ENCODE measurements at regions not wholly inside any gene's neighbourhood (a gene's known extent, or its start where the extent isn't known, plus 50 kb on each side); places are given as distances from the start of the nearest gene placed in this dataset.

GRCh38 chr3:24829011-24829581, 334.4 kb upstream of the THRB start:
- H3K4me1 ChIP-seq (ENCODE audit: insufficient read depth, low read length, poor library complexity, severe bottlenecking), result no peaks in the 10 kb centered on the region
- ChIA-PET POLR2A (no interaction called here), CTCF (ENCODE audit: unreplicated experiment) (no interaction called here)
- H2AFZ ChIP-seq (ENCODE audit: low read length), result no peak overlapping the region
- H3K9me2 ChIP-seq (ENCODE audit: insufficient read depth, low read length), result no peaks in the 10 kb centered on the region
- TF ChIP-seq EZH2phosphoT487 (IDR thresholded peaks at IDR 0.05; ENCODE audit: borderline replicate concordance, low read depth, low read length), result no peak
- intact Hi-C loops (cut with micrococcal nuclease; ENCODE audit: unreplicated experiment), result no loop called here
- H3K4me2 ChIP-seq (ENCODE audit: low read length), result no peak overlapping the region
- no TSS peak for BruUV-seq (replicated peaks)
- H3K27ac ChIP-seq (ENCODE audit: low read depth, low read length, poor library complexity, severe bottlenecking), result no peak overlapping the region
- H3K36me3 ChIP-seq (ENCODE audit: insufficient read depth, low read length), result no peaks in the 10 kb centered on the region
- H3K4me3 ChIP-seq (ENCODE audit: low read depth, low read length, poor library complexity, severe bottlenecking), result no peak overlapping the region
- H4K20me1 ChIP-seq (ENCODE audit: insufficient read depth, low read length), result no peaks in the 10 kb centered on the region
- DNase-seq (ENCODE audit: low spot score), result no peak
- H3K79me2 ChIP-seq (ENCODE audit: insufficient read depth, low read depth, low read length), result no peaks in the 10 kb centered on the region
- H3K9me3 ChIP-seq (ENCODE audit: low read length), result no peaks in the 10 kb centered on the region

GRCh38 chr3:24829629-24830229, 335.1 kb upstream of the THRB start:
- CTCF ChIA-PET (ENCODE audit: unreplicated experiment), result no interaction called here
- Histone ChIP-seq H2AFZ (ENCODE audit: low read length) (no peak overlapping the region), H3K4me3 (ENCODE audit: low read depth, low read length, poor library complexity, severe bottlenecking) (no peak overlapping the region), H3K79me2 (ENCODE audit: insufficient read depth, low read depth, low read length) (no peaks in the 10 kb centered on the region), H3K27ac (ENCODE audit: low read depth, low read length, poor library complexity, severe bottlenecking) (no peak overlapping the region), H3K36me3 (ENCODE audit: insufficient read depth, low read length) (no peaks in the 10 kb centered on the region), H4K20me1 (ENCODE audit: insufficient read depth, low read length) (no peaks in the 10 kb centered on the region), H3K9me2 (ENCODE audit: insufficient read depth, low read length) (no peaks in the 10 kb centered on the region), H3K4me1 (ENCODE audit: insufficient read depth, low read length, poor library complexity, severe bottlenecking) (no peaks in the 10 kb centered on the region), H3K4me2 (ENCODE audit: low read length) (no peak overlapping the region), H3K9me3 (ENCODE audit: low read length) (no peaks in the 10 kb centered on the region)
- intact Hi-C loops (cut with micrococcal nuclease; ENCODE audit: unreplicated experiment), result no loop called here
- no TSS peak for BruUV-seq (replicated peaks)
- TF ChIP-seq EZH2phosphoT487 (IDR thresholded peaks at IDR 0.05; ENCODE audit: borderline replicate concordance, low read depth, low read length) (no peak), CTCF (conservative IDR thresholded peaks at IDR 0.05; ENCODE audit: low read length) (no peak)
- POLR2A ChIA-PET, result no interaction called here
- DNase-seq (ENCODE audit: low spot score), result no peak

- DNase-seq (ENCODE audit: low spot score), result no peak
- no peak overlapping the region for H2AFZ ChIP-seq (ENCODE audit: low read length)
- H3K79me2 ChIP-seq (ENCODE audit: insufficient read depth, low read depth, low read length), result no peaks in the 10 kb centered on the region
- CTCF ChIA-PET (ENCODE audit: unreplicated experiment), result no interaction called here
- no peaks in the 10 kb centered on the region for H3K9me3 ChIP-seq (ENCODE audit: low read length)
- no peak overlapping the region for H3K27ac ChIP-seq (ENCODE audit: low read depth, low read length, poor library complexity, severe bottlenecking)
- no peak overlapping the region for H3K4me2 ChIP-seq (ENCODE audit: low read length)
- no peak for TF ChIP-seq EZH2phosphoT487 (IDR thresholded peaks at IDR 0.05; ENCODE audit: borderline replicate concordance, low read depth, low read length)
- no peak for TF ChIP-seq CTCF (conservative IDR thresholded peaks at IDR 0.05; ENCODE audit: low read length)
- H4K20me1 ChIP-seq (ENCODE audit: insufficient read depth, low read length), result no peaks in the 10 kb centered on the region
- intact Hi-C loops (cut with micrococcal nuclease; ENCODE audit: unreplicated experiment), result no loop called here
- no peak overlapping the region for H3K4me3 ChIP-seq (ENCODE audit: low read depth, low read length, poor library complexity, severe bottlenecking)
- POLR2A ChIA-PET, result interaction anchor here (0.6 kb wide), 1 partner anchor 722 kb away, joined by 3 read pairs; no protein-coding TSS in a partner anchor
- BruUV-seq (replicated peaks), result no TSS peak
- no peaks in the 10 kb centered on the region for H3K4me1 ChIP-seq (ENCODE audit: insufficient read depth, low read length, poor library complexity, severe bottlenecking)
- H3K36me3 ChIP-seq (ENCODE audit: insufficient read depth, low read length), result no peaks in the 10 kb centered on the region
- no peaks in the 10 kb centered on the region for H3K9me2 ChIP-seq (ENCODE audit: insufficient read depth, low read length)
Observed at GRCh38 chr3:24830230-24831152, 335.8 kb upstream of the THRB start.

Data from OCI-LY7 (cell line).